Activated CD8-positive, alpha-beta memory T cell treated with anti-CD3 and anti-CD28 coated beads, Interleukin-2, amount 50 U/mL, for 1 hour (primary cell): ENCODE measurements at regions not wholly inside any gene's neighbourhood (a gene's known extent, or its start where the extent isn't known, plus 50 kb on each side); places are given as distances from the start of the nearest gene placed in this dataset.

Experiments used
- DNase-seq: peaks from one replicate; pipeline ENCODE4 v3.0.0-alpha.2; 2020; ENCODE audit errors: extremely low read depth

DNA sequence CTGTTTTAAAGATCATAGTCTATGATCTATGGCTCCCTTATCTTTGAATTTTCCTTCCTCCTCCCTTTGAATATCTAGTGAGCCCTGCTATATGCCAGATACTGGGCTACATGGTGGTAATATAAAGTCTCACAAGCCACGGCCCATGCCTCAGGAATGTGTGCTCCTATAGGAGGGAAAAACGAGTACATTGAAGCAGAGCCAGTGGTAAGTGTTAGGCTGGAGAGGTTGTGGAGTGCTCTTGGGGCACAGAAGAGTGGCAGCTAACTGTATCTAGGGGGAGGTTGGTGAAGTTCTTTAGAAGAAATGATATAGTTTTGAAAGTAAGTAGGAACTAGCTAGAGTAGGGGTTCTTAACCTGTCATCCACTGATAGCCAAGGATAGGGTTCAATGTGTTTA lies 105.8 kb upstream of the PMFBP1 start:
- no peak for DNase-seq

DNA sequence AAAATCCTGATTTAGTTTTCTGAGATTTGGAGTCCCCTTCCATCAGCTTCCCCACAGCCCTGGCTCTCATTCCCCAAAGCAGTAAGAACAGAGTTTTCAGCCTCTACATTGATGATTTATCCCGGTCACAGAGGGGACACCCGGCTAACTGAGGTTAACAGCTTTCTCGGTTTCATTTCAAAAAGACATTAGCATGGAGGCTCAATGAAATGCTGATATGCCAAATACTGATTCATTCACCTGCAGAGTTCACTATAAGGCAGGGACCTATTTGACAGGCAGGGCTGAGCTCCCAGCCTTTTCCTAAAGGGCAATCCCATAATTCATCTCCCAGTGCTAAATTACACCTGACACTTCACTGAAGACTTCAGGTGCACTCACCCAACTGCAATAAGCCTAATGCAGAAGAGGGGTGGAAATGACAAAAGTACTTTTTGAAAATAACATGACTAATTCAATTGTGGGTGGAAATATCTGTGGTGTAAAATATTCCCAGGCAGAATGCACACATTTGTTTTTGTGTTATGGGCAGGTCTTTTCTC lies 99.8 kb upstream of the PMFBP1 start:
- no peak for DNase-seq

DNA sequence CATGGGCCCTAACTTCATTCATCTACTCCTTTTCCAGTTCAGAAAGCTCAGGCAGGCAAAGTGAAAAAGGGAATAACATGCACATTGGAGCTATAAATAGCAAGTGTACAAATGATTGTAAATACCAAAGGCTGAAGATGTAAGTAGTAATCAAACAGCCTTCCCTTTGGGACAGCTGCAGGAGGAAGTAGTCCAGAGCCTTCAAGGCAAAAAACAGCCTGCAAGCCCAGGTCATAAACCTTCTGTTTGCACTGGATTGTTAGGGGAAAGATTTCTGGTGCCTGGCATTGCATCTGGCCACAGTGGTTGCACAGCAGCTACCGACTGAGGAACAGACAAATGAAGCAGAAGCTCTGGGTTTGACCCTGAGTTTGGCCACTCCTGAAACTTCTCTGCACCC lies 98.6 kb upstream of the PMFBP1 start:
- no peak for DNase-seq

DNA sequence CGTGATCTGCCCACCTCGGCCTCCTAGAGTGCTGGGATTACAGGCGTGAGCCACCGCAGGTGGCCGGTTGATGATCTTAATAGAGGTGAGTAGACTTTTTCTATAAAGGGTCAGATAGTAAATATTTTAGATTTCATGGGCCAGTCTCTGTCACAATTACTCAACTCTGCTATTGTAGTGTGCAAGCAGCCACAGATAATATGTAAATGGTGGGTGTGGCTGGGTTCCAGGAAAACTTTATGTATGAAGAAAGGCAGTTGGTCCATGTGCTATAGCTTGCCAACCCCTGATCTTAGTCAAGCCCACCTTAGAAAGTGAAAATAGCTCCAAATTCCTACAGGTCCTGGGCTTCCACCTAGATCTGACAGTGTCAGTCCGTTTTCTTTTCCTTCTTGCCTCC lies 94.9 kb upstream of the PMFBP1 start:
- DNase-seq = no peak

DNA sequence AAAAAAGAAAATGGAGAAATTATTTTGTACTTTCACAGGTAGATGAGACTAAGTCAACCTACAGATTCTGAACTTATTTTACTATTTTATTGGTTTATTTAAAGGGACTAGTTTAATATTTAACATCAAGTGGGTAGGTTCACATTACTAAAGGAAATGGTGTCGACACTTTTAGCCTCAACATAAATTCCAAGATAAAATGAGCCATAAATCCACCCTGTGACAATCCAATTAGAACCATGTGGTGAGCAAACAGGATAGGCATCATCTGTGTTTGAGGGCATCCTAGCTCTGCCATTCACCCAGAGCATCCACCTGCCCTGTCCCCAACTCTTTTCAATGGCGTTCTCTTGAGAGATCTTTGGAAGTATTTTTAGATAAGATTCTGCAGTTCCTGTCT lies 92.8 kb upstream of the PMFBP1 start:
- no peak for DNase-seq

DNA sequence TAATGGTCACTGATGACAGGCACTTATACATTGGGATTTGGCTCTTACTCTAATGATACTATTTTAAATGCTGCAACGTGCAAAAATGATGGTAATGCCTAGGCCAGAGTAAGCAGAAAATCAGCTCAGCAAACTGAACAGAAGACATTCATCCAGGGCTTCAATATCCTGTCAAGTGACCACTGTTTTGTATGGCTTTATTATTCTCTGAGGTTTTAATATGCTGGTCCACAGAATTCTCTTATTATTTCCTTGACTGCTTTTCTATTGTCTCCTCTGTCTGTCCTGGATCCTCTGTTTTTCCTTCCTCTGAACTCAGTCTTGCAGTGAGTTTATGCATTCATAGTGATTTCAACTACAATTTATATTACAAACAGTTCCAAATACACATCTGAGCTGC lies 90.8 kb upstream of the PMFBP1 start:
- DNase-seq = no peak

DNA sequence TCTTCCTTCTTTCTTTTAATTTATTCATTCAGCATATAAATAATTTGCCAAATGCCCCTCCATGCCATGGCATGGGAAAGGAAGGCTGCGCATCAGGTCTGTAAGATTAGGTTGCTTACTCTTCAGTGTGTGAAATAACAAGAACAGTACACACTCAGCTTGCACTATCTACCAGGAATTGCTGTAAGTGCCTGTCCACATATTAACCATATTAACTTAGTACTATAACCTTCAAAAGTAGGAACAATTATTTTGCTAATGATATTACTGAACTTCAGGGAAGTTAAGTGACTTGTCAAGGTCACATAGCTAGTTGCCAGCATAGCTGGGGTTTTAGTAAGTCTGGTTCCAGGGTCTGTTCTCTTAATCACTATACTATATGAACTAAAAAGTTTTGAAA lies 89.2 kb upstream of the PMFBP1 start:
- DNase-seq = no peak

DNA sequence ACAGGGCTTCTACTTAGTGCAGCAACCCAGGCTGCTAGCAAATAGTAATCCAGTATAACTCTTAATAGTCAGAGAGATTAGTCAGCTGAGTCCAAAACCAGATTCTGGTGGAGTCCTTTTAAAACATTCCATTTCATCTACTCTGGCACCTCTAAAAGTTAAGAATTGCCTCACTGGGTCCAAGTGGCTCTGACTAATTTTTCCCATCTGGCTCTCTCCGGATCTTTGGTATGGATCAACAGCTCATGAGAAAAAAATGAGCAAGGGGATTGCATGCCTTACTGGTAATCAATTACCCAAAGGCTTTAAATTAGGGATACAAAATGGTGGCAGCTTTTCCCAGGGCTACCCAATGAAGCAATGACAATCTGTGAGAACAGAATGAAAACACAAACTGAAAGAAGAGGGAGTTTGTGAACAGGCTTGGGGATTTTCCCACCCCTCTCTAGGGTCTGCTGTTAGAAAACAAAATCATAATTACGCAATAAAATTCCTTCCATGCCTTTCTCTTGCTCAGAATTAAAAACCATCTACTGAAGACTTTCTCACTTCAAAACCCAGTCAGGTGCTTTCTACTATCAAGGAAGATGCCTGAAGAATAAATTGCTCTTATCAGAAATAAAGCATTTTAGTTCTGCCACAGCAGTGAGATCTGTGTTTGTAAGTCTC lies 84.6 kb upstream of the PMFBP1 start:
- DNase-seq = no peak

DNA sequence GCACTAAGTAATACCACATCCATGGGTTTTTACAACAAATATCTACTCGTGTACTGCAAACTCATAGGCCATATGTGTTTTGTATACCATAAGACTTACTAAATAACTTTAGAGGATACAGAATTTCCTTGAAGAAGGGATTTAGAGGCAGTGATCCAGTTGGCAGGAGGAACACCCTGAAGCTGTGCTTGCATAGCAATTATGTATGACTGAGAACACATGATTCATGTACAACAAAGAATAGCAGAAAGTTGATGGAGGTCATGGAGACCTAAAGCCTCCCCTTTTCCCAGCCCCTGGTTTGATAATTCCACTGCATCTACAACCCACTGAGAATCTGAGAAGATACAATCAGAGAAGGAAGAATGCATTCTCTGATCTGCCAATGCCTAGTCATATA lies 83.8 kb upstream of the PMFBP1 start:
- no peak for DNase-seq

DNA sequence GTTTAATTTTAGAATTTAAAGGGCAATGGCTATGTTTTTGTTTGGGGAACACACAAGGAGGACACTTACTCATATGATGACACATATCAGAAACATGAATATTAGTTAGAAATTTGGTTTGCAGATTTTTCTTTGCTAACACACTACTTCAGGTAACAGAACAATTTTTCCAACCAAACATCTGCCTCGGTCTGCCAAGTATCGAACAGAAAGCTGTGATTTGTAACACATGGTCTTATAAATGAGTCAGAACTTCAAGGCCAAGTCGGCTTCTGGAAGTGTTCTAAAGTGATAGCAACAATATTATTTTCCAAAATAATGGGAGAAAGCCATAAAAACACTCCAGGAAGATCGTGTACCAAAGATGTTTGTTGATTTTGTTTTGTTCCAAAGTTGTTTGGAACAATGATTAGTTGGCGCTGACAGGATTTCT lies 75.9 kb upstream of the PMFBP1 start:
- no peak for DNase-seq

DNA sequence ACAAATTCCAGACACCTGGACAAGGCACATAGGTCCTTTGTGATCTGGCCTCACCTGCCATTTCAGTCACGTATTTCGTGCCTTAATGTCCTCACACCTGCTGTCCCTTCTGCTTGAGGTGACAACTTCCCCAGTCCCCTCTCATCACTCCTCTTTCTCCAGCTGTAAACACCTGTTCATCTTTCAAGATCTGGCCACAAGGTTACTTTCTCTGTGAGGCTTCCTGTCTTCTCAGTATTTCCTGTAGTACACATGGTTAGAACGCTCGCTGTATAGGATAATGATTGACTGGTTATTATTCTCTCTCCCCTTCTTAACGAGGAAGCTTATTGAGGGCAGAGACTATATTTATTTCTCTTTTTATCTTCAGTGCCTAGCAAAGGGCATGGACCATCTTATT lies 74.5 kb upstream of the PMFBP1 start:
- DNase-seq = no peak

DNA sequence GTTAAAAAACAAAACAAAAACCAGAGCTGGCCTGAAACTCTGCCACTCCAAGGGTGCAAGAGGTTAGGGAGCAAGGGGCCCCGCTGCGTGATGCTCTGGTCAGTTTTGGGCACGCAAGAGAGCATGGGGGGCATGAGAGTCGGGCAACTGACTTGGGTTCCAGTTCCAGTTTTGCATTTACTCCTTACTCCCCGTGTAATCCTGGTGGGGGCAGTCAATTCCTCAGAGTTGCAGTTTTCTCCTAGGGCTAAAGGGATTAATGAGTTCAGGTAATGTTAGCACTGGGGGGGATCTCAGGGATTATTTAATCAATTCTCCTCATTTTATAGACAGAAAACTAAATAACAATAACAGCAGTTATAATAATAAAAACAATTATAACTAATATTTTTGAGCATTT lies 72.9 kb upstream of the PMFBP1 start:
- no peak for DNase-seq

DNA sequence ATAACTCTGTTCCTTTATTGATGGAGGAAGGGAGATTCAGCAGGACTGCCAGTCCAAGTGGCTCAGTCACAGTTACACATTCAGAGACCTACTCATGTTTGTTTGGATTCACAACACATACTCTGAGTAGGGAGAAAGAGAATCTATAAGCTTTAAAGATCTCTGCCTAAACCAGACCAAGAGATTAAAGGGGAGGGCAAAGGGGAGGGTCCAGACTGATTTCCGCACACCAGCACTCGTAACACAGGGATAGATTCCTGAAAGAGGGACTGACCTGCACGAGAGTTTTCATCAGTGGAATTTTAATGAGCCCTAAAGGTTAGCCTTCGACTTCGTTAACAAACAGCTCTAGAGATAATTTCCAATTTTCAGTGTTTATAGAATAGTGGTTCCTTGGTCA lies 71.7 kb upstream of the PMFBP1 start:
- DNase-seq = no peak

DNA sequence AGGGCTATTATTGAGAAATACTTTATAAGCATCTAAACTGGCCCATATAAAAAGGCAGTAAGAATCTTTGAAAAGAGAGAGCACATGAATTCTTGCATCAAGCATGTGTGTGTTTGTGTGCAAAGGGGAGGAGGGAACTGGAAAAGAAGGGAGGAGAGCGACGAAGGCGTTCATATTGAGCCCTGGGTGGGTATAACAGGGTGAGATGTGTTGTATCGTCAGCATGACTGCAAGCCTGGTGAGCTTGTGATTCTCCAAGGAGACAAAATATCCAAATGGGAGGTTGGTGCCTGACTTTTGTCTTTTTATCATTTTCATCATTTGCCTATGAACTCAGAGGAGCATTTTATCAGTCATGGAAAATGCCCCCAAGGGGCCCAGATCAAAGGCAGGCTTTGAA lies 70.8 kb upstream of the PMFBP1 start:
- DNase-seq = no peak

DNA sequence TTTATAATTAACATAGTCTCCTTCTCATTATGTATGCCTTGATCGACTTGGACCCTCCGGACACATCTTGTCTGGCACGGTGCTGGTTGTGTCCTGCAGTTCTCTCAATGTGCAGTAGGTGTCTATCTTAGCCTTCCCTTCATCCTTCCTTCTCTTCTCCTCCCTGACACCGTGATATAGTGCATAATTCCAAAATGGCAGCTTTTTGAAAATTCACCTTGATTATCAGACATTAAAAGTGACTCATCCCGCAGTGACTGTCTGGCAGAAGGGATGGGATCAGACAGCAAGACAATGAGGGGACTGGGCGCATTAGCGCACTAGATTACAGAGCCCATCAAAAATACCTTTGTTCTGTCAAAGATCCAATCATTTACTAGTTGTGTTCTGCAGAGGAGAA lies 70.0 kb upstream of the PMFBP1 start:
- no peak for DNase-seq

DNA sequence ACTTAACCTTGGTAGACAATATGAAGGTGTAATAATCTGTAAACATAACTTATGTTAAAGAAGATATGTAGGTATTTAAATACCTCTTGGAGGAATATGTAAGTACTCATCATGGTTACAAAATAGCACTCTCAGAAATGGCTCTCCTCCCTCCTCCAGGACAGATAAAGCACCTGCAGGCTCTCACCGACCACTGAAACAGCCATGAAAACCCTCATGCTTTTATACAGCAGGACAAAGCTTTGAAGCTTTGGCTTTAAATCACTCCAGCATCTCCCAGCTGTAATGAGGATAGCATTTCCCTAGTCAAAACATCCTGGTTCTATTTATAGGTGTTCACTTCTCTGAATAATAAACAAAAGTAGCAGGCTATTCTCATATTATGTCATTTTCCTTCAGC lies 69.1 kb upstream of the PMFBP1 start:
- DNase-seq = no peak

DNA sequence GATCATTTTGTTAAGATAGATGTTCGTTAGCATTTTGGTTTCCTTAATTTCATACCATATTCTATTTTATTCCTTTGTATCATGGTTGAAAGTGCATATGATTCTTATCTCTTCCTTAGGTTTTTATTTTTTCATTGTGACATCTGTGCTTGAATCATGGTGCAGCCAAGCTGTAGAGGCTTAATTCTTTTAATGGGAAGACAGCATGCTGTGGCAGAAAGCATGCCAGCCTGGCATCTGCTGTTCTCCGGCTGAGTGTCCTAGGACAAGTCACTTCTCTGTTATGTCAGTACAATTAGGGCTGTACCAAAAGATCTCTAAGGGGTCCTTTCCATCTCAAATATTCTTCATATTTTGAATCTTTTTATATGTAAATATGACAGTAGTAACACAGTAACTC lies 68.5 kb upstream of the PMFBP1 start:
- no peak for DNase-seq

DNA sequence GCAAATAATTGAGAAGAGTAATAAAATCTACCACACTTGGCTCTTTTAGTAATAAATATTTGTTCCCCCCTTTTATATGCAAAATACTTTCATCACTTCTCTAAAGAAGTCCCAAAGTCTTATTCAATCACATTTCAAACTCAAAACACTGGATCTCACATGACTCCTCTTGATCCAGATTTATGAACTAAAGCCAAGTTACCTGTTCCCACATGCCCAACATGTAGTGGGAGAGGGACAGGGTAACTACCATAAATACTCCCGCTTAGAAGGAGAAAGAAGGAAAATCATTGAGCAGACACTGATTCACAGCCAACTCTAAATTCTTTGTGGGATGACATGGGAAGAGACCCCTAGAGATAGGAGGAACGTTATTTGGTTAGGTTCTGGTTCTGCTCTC lies 64.9 kb upstream of the PMFBP1 start:
- no peak for DNase-seq

DNA sequence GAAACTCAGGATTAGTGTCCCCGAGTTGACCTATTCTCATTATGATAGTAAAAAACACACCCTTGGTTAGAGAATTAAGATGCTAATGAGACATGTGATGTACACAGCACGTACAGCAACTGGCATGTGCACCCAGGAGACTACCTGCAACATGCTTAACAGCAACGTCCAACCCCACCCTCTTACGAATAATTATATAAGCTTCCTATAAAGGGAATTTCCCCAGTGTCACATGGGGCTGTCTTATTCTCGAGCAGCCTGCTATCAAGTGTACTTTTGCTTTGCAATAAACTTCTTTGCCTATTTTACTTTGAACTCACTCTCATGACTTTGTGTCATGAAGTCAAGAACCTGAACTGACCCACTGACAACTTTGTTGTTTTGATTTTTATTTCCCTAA lies 62.4 kb upstream of the PMFBP1 start:
- no peak for DNase-seq

DNA sequence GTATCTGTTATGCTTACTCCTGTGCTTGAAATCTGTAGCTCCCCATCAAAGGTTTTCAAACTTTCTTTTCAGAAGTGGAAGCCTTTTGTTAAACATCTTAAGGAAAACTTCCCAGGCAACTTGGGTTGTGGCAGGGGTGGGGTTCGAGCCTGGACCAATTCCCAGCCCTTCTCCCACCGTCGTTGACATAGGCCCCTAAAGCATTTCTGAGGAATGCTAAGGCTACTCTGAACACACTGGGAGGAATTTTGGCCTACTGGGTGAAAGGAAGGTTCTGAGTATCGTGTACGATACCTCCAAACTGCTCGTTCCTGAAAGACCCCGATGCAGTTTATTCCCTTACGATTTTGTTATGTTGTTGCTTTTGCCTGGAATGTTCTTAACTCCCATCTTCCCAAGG lies 56.1 kb upstream of the PMFBP1 start:
- DNase-seq = no peak

DNA sequence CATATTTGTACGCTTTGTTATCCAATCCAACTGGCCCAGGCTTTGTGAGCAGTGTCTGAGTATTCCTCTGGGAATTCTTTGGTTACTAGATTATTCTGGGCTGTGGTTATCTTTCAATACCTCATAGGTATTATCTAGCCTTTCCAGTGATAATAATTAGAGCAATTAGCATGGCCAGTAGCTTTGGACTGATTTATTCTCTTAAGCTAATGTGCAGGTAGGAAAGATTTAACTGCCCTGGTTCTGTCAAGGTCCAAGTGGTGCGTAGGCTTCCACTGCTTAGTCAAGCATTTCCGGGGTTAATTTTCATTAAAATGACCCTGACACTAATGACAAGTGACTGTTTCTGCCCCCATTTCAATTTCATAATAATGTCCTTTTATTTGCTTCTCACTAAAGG lies 54.2 kb upstream of the PMFBP1 start:
- no peak for DNase-seq

DNA sequence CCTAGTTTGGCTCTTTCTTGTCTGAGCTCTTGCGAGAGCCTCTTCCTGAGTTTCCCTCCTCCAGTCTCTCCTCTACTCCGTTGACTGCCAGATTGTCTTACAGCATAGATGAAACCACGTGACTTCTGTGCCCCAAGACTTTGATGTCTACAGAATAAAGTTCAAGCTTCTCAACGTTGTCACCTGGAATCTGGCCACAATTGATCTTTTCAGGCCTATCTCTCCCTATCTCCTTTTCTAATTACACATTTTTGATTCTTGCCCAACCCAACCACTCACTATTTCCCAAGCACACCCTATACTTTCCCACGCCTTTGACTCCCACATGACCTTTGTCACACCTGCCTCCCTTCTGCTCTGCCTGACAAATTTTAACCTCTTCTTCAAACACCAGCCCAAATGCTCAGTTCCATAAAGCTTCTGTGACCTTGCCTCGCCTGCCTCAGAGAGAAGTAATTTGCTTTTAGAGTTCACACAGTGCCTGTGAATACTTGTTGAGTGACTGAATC lies 52.4 kb upstream of the PMFBP1 start:
- no peak for DNase-seq

DNA sequence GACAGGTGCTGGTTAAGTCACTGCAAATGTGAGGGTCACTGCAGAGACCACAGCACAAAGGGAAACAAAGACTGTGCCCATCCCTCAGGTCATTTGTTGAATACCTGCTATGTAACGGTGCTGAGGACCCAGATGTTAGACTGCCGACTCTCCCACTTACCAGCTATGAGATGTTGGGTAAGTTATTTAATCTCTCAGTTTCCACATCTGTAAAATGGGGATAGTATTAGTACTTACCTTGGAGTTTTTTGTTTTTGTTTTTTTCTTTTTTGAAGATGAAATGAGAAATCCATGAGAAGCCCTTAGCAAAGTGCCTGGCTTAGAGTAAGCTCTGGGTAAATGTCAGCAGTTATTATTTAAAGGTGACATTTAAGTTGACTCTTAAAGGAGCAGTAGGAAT lies 50.5 kb upstream of the PMFBP1 start:
- DNase-seq = no peak
